ENCODE measurements at regions not wholly inside any gene's neighbourhood (a gene's known extent, or its start where the extent isn't known, plus 50 kb on each side); places are given as distances from the start of the nearest gene placed in this dataset.
A peak's percentile ranks its signal among the peaks of the same experiment; 100 is the strongest.

DNA sequence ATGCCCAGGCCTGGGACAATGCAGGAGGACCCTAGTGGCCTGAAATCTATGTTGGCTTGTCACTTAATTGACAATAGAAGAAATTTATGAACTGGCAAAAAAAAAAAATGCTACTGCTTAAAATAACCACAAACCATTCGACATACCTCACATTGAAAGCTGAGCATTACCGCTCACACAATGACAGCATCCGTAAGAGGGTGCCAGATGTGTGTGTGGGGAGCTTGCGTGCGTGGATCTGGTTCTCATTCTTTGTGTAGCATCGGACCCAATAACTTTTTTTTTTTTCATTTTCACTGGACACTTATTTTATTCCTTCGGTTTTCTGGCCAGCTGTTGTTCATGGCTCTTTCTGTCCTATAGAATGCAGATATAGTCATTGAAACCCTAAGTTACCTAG lies 216.7 kb downstream of the VRK1 start:
- Histone ChIP-seq H3K27me3 (ENCODE audit: insufficient read depth, insufficient read length) (no peaks in the 10 kb centered on the region), H3K36me3 (ENCODE audit: insufficient read depth, insufficient read length, low read length) (no peaks in the 10 kb centered on the region), H3K9ac (ENCODE audit: insufficient read length, low read depth) (no peak overlapping the region), H3K4me3 (ENCODE audit: insufficient read length, low read depth) (no peak overlapping the region), H3K4me1 (ENCODE audit: insufficient read depth, insufficient read length) (no peaks in the 10 kb centered on the region), H3K9me3 (ENCODE audit: insufficient read depth, low read length) (peaks cover 13% of the 10 kb centered on the region)
- DNase-seq (ENCODE audit: low read depth, low spot score) = no peak
- no peak for TF ChIP-seq SUZ12 (IDR thresholded peaks at IDR 0.05; ENCODE audit: extremely low read depth, insufficient read depth, insufficient read length)
- no peak for TF ChIP-seq ZNF274 (IDR thresholded peaks at IDR 0.05; ENCODE audit: low read depth, low read length)
- no peak for TF ChIP-seq YY1 (IDR thresholded peaks at IDR 0.05; ENCODE audit: insufficient read depth, insufficient read length)

GRCh38 chr14:97021001-97021400 lies 223.8 kb downstream of the VRK1 start:
- Histone ChIP-seq H3K36me3 (ENCODE audit: insufficient read depth, insufficient read length, low read length) (no peaks in the 10 kb centered on the region), H3K9me3 (ENCODE audit: insufficient read depth, low read length) (peaks cover 13% of the 10 kb centered on the region), H3K27me3 (ENCODE audit: insufficient read depth, insufficient read length) (no peaks in the 10 kb centered on the region), H3K4me3 (ENCODE audit: insufficient read length, low read depth) (no peak overlapping the region), H3K4me1 (ENCODE audit: insufficient read depth, insufficient read length) (peaks cover 3% of the 10 kb centered on the region), H3K9ac (ENCODE audit: insufficient read length, low read depth) (no peak overlapping the region)
- no peak for DNase-seq (ENCODE audit: low read depth, low spot score)
- TF ChIP-seq YY1 (IDR thresholded peaks at IDR 0.05; ENCODE audit: insufficient read depth, insufficient read length) = no peak
- no peak for TF ChIP-seq ZNF274 (IDR thresholded peaks at IDR 0.05; ENCODE audit: low read depth, low read length)
- TF ChIP-seq SUZ12 (IDR thresholded peaks at IDR 0.05; ENCODE audit: extremely low read depth, insufficient read depth, insufficient read length) = no peak

- Histone ChIP-seq H3K27me3 (ENCODE audit: insufficient read depth, insufficient read length) (no peaks in the 10 kb centered on the region), H3K36me3 (ENCODE audit: insufficient read depth, insufficient read length, low read length) (no peaks in the 10 kb centered on the region), H3K9me3 (ENCODE audit: insufficient read depth, low read length) (peaks cover 13% of the 10 kb centered on the region), H3K4me1 (ENCODE audit: insufficient read depth, insufficient read length) (peaks cover 3% of the 10 kb centered on the region), H3K4me3 (ENCODE audit: insufficient read length, low read depth) (no peak overlapping the region), H3K9ac (ENCODE audit: insufficient read length, low read depth) (no peak overlapping the region)
- TF ChIP-seq SUZ12 (IDR thresholded peaks at IDR 0.05; ENCODE audit: extremely low read depth, insufficient read depth, insufficient read length) (no peak), ZNF274 (IDR thresholded peaks at IDR 0.05; ENCODE audit: low read depth, low read length) (no peak), YY1 (IDR thresholded peaks at IDR 0.05; ENCODE audit: insufficient read depth, insufficient read length) (no peak)
- no peak for DNase-seq (ENCODE audit: low read depth, low spot score)
Observed at GRCh38 chr14:97021571-97022168, 224.5 kb downstream of the VRK1 start.

DNA sequence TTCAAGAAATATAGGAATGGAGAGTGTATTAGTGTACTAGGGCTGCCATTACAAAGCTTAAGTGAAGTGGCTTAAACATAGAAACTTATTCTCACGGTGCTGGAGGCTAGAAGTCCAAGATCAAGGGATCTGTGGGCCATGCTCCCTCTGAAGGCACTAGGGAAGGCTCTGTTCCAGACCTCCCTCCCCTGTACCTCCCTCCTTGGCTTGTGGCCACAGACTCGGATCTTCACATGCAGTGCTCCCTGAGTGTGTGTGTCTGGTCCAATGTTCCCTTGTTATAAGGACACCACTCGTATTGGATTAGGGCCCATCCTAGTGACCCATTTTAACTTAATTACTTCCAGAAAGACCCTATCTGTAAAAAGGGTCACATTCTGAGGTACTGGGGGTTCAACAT lies 225.6 kb downstream of the VRK1 start:
- no peak overlapping the region for H3K4me3 ChIP-seq (ENCODE audit: insufficient read length, low read depth)
- no peaks in the 10 kb centered on the region for H3K36me3 ChIP-seq (ENCODE audit: insufficient read depth, insufficient read length, low read length)
- DNase-seq (ENCODE audit: low read depth, low spot score) = no peak
- H3K27me3 ChIP-seq (ENCODE audit: insufficient read depth, insufficient read length) = no peaks in the 10 kb centered on the region
- H3K9me3 ChIP-seq (ENCODE audit: insufficient read depth, low read length) = peaks cover 9% of the 10 kb centered on the region
- no peak overlapping the region for H3K9ac ChIP-seq (ENCODE audit: insufficient read length, low read depth)
- H3K4me1 ChIP-seq (ENCODE audit: insufficient read depth, insufficient read length) = peaks cover 6% of the 10 kb centered on the region
- no peak for TF ChIP-seq YY1 (IDR thresholded peaks at IDR 0.05; ENCODE audit: insufficient read depth, insufficient read length)
- no peak for TF ChIP-seq ZNF274 (IDR thresholded peaks at IDR 0.05; ENCODE audit: low read depth, low read length)
- no peak for TF ChIP-seq SUZ12 (IDR thresholded peaks at IDR 0.05; ENCODE audit: extremely low read depth, insufficient read depth, insufficient read length)

DNA sequence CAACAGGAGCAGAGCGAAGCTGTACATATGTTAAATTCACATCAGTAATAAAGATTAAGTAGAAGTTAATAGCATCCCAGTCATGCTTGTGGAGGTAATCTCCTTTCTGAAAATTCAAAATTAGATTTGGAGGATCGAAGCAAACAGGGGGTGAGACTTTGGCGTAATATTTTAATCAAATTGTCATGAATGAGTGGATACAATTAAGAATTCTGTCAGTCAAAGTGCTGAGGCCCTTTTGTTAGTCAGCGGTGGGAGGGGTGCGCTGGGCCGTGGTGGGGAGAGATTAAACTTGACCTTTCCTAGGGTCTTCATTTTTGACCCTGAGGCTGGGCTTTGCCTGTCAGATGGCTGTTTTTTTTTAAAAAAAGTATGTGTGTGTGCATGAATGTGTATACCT lies 226.7 kb downstream of the VRK1 start:
- DNase-seq (ENCODE audit: low read depth, low spot score) = no peak
- Histone ChIP-seq H3K36me3 (ENCODE audit: insufficient read depth, insufficient read length, low read length) (no peaks in the 10 kb centered on the region), H3K9me3 (ENCODE audit: insufficient read depth, low read length) (no peaks in the 10 kb centered on the region), H3K9ac (ENCODE audit: insufficient read length, low read depth) (no peak overlapping the region), H3K4me1 (ENCODE audit: insufficient read depth, insufficient read length) (peaks cover 7% of the 10 kb centered on the region), H3K4me3 (ENCODE audit: insufficient read length, low read depth) (no peak overlapping the region), H3K27me3 (ENCODE audit: insufficient read depth, insufficient read length) (no peaks in the 10 kb centered on the region)
- no peak for TF ChIP-seq SUZ12 (IDR thresholded peaks at IDR 0.05; ENCODE audit: extremely low read depth, insufficient read depth, insufficient read length)
- TF ChIP-seq YY1 (IDR thresholded peaks at IDR 0.05; ENCODE audit: insufficient read depth, insufficient read length) = no peak
- no peak for TF ChIP-seq ZNF274 (IDR thresholded peaks at IDR 0.05; ENCODE audit: low read depth, low read length)

DNA sequence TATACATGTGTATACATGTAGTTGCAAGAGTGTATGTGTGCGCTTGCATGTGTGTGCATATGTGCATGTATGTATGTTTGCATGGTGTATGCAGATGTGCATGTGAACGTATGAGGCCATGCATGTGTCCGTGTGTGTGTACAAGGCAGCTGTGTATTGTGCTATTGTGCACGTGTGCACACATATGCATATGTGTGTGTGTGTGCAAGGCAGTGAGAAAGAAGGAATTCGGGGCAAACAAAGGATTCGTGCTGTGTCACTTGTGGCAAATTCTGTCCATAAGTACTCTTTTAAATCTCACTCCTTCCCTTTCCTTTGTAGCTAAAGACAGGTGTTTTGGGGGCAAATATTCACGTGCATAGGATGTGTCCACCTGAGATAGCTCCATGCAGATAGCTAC lies 227.1 kb downstream of the VRK1 start:
- H3K4me1 ChIP-seq (ENCODE audit: insufficient read depth, insufficient read length) = peaks cover 7% of the 10 kb centered on the region
- no peak overlapping the region for H3K9ac ChIP-seq (ENCODE audit: insufficient read length, low read depth)
- no peak overlapping the region for H3K4me3 ChIP-seq (ENCODE audit: insufficient read length, low read depth)
- TF ChIP-seq ZNF274 (IDR thresholded peaks at IDR 0.05; ENCODE audit: low read depth, low read length) = no peak
- DNase-seq (ENCODE audit: low read depth, low spot score) = no peak
- no peaks in the 10 kb centered on the region for H3K36me3 ChIP-seq (ENCODE audit: insufficient read depth, insufficient read length, low read length)
- H3K27me3 ChIP-seq (ENCODE audit: insufficient read depth, insufficient read length) = no peaks in the 10 kb centered on the region
- H3K9me3 ChIP-seq (ENCODE audit: insufficient read depth, low read length) = no peaks in the 10 kb centered on the region

GRCh38 chr14:97025722-97026121 lies 228.5 kb downstream of the VRK1 start:
- TF ChIP-seq SUZ12 (IDR thresholded peaks at IDR 0.05; ENCODE audit: extremely low read depth, insufficient read depth, insufficient read length) (no peak), YY1 (IDR thresholded peaks at IDR 0.05; ENCODE audit: insufficient read depth, insufficient read length) (no peak), ZNF274 (IDR thresholded peaks at IDR 0.05; ENCODE audit: low read depth, low read length) (no peak)
- peak; percentile 15 for DNase-seq (ENCODE audit: low read depth, low spot score)
- Histone ChIP-seq H3K9ac (ENCODE audit: insufficient read length, low read depth) (no peak overlapping the region), H3K4me1 (ENCODE audit: insufficient read depth, insufficient read length) (peaks cover 7% of the 10 kb centered on the region), H3K36me3 (ENCODE audit: insufficient read depth, insufficient read length, low read length) (no peaks in the 10 kb centered on the region), H3K27me3 (ENCODE audit: insufficient read depth, insufficient read length) (no peaks in the 10 kb centered on the region), H3K9me3 (ENCODE audit: insufficient read depth, low read length) (no peaks in the 10 kb centered on the region), H3K4me3 (ENCODE audit: insufficient read length, low read depth) (no peak overlapping the region)
